CD4-positive, alpha-beta T cell treated with Interleukin-15 for 1 hour (primary cell): ENCODE measurements at regions not wholly inside any gene's neighbourhood (a gene's known extent, or its start where the extent isn't known, plus 50 kb on each side); places are given as distances from the start of the nearest gene placed in this dataset.
"Not testable (repeated sequence)": the region's sequence is repeated elsewhere in the genome, so short reads cannot be mapped to it uniquely, and the experiment has no call there.

Experiments
- DNase-seq: peaks from one replicate; pipeline ENCODE4 v3.0.0-alpha.2; 2020

DNA sequence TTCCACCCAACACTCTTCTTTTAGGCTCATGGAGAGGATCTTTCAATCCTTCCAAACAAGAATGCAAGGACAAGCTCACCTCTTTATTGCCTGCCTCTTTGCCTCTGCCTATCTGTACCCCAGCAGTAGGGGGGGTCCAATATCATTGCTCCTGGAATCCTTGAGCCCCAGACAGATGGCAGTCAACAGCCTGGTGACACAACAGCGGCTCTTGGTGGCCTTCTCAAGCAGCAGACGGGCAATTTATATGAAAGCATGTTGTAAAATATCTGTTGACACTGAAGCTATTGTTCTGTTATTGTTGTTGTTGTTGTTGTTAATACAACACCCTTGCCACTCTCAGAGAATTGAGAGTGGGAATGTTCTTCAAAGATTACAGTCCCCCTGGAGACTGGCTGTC, 480.0 kb upstream of the CADM1 start:
- no peak for DNase-seq

DNA sequence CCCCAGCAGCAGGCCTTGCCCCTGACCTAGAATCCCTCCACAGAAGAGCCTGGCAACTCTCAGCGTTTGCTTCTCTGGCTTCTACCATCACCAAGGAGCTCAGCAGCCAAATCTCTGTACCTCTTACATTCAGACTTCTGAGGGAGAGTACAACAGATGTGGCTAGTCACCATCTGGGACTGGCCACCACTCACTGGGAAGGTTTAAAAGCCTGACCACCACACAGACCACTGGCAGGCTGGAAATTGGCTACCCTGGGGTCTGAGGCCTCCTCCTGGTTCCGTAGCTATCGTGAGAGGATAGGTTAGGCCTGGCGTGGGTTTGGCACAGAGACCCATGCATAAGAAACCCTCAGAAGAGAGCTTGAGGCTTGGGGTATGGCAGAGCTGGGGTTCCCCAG, 478.5 kb upstream of the CADM1 start:
- DNase-seq: no peak

DNA sequence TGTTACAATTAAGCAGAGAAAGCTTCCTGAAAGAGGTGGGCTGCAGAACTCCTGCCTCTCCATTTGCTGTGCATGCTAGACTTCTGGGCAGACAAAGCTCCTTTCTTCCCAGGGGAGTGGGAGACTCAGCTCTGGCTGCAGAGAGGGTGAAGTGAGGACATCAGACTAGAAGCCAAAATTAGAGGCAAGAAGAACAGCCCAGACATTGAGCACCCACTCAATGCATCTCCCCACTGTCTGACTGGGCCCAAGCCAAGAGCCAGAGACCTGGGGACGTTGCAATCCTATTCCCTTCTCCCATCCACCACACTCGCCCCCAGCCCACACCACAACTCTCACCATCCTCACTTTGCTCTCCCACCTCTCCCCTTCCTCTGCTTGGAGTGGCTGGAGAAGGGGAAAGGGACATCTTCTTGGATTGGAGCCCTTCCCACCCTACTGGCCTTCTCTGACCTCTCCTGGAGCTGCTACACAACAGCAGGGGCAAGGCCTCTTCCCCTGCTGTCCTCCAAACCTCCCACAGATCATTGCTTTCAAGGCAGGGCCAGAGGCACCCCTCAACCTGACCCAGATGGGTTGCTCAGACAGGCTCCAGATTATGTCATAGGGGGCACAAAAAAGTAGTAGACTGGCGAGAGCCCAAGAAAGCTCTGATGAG, 477.7 kb upstream of the CADM1 start:
- DNase-seq: no peak

DNA sequence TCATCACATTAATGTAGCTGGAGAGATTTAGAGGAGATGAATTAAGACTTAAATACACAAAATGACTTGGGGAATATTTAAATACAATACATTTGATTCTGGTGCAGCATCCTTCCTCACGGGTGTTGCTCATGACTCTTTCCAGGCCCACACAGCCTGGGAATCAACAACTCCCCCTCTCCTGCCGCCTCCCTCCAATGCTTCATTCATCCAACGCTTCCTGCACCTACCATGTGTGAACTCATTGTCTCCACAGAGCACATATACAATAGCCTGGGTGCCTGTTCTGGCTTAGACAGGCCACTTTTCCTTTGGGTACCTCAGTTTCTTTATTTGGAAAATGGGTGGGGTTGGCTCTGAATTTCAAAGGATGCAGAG, 476.9 kb upstream of the CADM1 start:
- DNase-seq: no peak

DNA sequence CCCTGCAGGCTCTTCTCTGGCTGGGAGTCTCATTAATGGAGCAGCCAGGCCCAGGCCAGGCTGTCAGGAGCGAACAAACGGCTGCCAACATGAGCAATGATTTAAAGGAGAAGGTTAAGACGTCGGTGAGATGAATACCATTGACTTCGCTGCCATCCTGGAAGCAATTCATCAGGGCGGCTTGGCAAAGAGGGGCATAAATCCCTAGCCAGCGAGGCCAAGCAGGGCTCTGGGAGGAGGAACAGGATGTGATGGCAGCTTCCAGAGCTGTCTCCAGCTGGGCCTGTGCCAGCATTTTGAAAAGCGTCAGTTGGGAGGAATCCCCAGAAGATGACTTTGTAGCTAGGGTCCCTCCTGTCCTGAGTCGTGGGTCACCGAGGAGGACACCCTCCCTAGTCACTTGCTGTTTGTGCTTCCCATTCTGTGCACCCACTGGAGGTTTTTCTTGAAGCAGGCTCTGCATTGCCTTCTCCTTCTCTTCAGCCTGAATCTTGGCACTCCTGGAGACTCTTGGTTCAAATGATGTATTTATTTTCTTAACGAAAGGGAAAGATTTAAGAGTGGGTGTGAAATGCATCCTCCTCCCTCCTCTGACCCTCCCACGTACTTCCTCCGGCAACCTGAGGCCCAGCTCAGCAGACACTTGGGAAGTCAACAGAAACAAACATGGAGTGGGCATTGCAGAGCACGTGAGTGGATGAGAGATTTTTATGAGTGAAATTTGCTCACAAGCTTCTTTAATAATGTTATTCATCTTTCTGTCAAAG, 476.3 kb upstream of the CADM1 start:
- no peak for DNase-seq

DNA sequence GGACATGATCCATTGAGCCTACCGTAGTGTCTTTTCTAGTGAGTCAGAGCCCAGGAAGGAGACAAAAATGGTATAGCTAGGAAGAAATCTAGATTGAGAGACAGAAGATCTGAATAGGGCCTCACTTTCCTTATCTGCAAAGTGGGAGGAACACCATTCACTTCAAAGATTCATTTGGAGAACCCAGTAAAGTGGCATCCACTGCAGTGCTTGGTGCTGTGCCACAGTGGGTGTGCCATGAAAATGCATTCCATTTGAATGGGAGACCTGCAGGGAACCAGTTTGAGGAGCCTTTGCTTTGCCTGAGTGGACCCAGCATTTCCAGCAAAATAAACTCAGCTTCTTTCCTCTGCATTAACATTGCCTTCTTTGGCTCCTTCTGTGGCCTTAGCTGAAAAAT, 470.5 kb upstream of the CADM1 start:
- DNase-seq: no peak

DNA sequence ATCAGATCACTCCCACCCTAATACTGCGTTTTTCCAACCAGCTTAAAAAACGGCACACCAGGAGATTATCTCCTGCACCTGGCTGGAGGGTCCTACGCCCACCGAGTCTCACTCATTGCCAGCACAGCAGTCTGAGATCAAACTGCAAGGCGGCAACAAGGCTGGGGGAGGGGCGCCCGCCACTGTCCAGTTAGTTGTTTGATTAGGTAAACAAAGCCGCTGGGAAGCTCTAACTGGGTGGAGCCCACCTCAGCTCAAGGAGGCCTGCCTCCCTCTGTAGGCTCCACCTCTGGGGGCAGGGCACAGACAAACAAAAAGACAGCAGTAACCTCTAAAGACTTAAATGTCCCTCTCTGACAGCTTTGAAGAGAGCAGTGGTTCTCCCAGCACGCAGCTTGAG, 463.0 kb upstream of the CADM1 start:
- DNase-seq: not testable (repeated sequence)

DNA sequence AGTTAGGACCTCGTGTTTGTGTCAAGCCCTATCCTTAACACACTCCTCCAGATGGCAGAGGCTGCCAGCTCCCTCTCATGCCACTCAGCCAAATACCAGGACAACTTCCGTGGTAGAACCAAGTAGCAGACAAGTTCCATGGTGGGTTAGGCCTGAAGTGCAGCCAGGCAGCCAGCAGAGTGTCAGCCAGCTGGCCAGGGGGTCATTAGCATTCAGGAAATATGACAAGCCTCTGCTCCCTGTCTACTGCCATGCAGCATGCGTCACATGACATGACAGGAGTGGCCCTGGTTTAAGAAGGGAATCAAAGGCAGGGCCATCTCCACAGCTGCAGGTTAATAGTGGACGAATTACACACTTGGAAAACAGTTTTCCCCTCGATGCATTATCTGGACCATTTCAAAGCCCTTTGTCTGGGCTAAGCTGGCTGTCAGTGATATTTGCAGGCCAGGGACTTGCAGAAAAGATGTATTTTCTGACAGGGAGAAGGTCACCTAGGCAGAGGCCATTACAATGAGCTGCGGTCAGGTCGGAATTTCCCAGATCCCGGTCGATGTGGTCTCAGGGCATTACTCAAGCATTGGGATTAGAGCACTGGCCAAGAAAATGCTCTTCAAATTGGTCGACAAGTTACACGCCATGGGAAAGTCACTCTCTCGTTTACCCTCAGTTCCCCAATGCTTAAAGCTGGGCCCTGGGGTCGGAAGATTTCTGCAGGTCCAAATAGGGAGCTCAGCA, 461.7 kb upstream of the CADM1 start:
- no peak for DNase-seq

DNA sequence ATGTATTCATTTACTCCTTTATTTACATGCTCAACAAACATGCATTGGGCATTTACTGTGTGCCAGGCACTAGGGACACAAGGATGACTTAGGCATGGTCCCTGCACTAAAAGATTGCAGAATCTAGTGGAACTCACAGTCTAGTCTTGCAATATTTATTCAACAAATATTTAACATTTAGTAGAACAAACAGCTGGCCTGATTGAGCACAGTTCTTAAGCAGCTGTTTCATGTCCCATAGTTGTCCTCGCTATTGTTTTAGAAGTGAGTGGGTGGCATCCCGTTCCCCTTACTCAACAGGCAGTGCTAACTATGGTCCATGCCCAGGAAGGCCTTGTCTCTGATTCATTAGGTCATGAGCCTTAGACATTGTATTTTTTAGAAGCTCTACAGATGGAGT, 459.9 kb upstream of the CADM1 start:
- DNase-seq: no peak

DNA sequence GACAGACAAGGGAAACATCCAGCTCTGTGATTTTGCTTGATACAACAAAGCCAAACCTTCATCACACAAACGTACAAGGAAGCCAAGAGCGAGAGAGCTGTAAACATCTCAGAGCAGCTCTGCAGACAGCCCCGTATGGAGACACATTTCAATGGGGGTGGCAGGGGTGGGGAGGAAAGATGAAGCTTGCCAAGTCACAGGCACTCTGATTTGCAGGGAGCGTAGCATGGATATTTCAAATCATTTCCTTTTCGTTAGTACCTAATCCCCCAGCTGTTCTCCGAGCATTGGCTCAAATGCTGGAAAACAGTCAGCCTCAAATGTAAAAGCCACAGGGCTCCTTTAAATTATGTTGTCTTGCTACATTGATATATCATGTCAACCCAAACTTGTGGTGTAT, 458.9 kb upstream of the CADM1 start:
- no peak for DNase-seq

DNA sequence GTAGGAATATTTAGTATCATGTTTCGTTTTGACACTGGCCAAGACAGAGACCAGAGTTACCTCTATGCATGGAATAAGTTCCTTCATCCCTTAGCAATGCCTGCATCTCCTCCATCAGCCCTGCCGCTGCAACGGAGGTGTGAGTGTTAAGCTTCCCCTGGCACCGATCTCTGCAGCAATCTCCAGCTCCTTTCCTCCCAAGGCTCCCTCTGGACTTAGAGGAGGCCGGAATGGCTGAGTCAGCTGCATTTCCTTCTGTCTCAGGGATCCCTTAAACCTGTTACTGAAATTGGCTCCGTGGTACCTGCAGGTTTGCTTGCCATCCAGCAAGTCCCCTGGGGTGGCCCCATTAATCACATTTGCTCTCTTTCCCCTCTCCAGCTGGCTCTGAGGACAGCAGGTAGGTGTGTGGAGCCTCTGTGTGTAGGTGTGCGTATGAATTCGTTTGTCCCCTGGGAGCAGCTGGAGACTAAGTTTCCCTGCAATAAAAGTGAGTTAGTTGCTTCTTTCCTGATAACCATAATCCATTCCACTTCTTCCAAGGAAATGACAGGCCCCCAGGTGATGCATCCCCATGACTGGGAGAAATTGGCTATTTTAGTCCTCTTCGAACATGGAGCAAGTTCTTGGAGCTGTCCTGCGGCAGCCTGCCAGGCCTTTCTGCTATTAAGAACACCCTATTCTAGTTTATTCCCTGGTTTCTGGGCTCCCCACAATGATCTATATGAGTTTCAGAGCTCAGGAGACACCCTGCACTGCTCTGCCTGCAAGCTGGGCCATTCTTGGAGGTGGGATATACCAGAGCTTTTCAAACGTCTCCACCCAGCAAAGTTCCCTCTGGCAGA, 457.2 kb upstream of the CADM1 start:
- DNase-seq: no peak

DNA sequence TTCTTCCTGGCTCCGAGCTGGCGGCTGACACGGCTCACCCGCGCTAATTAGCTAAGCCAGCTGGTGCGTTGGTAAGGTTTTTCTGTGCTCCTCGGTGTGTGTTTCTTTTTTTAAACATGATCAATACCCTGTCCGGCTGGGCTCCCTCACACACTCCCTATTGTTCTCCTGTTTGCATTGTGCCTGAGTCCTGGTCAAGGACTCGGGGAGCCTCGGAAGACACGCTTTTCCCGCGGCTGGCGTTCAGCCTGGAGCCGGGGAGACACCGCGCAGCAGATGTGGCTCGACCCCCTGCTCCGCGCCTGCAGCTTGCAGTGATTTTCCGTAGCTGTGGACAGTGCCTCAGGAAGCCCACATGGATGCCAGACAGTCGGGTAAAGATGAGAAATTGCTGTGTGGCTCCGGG, 454.9 kb upstream of the CADM1 start:
- DNase-seq: no peak

DNA sequence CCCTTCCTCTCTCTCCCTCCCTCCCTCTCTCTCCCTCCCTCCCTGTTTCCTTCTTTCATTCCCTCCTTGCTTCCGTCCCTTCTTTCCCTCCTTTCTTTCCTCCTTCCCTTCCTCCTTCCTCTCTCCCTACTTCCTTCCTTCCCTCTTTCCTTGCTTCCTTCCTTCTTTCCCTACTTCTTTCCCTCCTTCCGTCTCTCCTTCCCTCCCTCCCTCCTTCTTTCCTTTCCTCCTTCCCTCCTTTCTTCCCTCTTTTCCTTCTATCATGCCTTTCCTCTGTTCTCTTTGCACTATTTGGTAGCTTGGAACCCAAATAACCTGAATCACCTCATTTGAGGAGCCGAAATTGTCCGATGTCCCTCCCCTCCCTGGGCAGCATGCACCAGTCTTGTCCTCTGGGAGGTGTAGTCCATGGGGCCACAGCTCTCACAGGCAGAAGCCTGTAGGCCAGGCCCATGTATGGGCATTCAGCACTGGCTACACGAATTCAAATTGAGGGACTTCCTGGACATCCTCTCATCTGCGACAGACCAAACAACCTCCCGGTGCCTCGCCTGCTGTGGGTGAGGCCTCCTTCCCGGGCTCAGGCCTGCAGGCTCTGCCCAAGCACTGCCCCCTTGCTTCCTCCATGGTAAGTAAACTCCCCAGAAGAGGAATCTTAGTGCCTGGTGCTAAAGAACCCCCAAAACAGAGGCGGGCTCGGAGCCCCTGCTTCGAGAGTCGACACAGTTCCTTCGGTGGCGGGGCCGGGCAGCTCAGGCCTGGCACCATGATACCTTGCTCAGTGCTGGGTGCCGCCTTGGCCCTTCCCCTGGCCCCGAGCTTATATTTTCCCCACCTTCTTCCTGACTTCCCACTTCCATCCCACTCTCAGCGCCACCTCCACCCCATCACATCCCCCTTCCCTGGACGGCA, 454.1 kb upstream of the CADM1 start:
- DNase-seq: no peak

DNA sequence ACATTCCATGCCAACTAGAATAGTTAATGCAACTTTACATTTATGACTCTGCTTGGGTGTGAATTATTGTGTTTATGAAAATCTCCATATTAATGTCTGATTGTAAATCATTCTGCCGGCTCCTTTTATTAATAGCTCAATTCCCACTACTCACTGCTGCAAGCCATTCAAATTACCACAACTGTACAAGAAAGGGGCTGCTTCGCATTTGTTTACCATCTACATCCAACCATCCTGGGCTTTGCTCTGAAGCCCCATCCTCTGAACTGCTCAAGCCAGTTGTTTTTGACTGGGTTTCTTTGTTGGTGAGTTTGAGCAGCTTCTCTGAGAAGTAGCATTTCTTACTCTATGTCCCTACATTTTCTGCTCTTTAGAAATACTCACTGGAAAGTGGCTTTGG, 451.6 kb upstream of the CADM1 start:
- DNase-seq: no peak

DNA sequence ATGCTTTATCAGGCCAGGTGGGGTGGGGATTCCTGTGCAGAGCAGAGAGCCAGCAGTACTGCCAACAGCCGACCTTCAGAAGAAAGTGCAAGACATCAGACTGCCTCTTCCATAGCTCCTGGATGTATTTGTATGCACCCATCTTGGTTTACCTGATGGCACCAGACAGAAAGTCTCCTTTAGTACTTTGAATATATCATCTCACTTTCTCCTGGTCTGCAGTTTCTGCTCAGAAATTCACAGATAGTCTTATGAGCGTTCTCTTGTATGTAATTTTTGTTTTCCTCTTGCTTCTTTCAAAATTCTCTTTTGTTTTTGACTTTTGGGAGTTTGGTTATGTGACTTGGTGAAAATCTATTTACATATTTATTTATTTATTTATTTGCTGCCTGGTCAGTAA, 446.4 kb upstream of the CADM1 start:
- no peak for DNase-seq

DNA sequence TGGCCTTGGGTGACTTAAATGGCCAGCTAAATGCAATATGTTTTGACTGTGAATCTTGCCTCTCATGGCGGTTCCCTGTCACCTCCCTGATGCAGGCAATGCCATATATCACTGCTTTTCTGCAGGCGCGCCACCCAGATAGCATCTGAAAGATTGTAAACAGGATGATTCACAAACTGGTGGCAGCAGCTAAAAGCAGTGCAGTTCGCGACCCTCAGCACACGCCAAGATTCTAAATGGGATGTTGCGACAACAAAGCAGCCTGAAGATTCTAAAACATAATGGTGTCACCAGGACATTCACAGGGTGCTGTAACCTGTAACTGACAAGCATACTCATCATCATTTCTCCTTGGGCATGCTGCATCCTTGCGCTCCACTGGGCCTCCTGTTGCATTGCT, 440.4 kb upstream of the CADM1 start:
- DNase-seq: no peak

DNA sequence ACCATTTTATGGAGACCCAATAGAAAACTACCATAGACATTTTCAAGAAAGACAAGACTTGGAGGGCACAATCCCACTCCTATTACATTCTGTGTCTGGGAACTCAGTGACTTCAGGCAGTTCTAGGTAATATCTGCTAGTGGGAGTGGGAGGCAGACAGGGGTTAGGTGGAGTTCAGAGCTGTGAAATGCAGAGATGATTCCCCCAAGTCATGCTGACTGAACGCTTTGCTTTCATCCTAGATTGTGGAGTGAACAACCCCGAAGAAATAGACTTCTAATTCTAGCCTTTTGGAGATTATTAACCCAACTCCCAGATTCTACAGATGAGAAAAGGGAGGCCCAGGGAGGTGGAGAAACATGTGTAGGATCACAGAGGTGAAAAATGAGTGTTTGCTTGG, 437.8 kb upstream of the CADM1 start:
- DNase-seq: no peak

DNA sequence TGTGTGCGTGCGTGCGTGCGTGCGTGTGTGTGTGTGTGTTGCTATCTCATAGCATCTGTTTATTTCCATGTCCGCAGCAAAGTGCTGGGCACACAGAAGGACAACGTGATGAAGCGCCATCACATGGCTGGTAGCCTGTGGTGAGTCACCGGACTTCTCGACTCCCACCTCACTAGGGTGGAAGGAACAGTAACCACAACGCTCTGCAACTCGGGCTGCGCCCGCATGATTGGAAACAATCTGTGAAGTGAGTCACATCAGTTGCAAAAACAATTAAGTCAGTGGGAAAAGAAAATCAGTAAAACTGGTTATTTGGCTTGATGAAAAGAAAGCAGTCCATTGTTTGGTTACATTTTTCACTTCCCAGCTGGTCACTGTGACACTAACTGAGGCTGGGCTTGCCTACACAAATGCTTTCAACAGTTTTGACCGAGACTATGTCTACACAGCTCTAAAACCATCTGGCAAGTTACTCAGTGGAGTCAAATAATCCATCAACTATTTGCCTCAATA, 437.3 kb upstream of the CADM1 start:
- peak; percentile 71 for DNase-seq

DNA sequence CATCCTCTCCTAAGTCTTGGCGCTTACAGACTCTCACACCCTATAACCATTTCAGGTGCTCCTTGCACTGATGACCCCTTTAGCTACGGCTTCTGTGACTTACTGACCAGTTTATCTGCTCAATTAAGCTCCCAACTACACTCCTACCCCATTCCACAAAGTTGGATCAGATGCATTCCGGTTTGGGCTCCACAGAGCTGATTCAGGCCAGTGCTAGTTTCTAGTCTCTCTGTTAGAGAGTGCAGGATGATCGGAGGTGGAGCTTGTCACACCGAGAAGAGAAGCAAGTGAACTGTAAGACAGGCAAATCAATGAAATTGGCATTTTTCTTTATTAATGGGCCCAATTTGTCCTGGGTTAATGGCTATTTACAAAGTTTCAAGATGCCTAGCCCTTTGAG, 436.8 kb upstream of the CADM1 start:
- no peak for DNase-seq

DNA sequence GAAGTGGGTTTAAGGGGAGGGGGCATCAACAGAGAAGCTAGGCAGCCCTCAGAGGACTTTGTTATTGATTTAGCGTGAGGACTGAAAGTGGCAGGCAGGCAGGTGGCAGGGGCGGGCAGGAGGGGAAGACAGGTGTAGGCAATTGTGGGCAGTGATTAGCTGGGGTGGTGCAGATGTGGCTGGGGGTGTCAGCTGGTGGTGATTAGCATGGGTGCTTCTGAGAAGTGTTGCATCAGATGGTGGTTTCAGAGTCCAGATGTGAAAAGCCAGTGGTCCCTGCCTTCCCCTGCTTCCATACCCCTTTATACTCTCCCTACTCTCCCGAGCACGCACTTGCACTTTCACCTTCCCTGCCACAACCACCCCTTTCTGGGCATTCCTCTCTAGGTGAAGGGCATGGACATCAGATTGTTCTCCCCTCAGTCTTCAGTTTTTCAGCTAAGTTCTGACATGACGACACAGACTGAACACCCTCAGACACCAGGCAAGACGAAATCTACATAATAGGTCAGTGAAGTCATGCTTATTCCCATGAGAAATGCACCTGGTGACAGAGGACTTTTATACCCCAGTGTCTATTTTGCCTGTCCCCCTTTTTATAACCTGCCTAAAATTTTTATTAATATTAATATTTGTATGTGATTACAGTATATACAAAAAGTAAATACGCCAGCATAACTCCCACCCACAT, 435.7 kb upstream of the CADM1 start:
- DNase-seq: no peak

DNA sequence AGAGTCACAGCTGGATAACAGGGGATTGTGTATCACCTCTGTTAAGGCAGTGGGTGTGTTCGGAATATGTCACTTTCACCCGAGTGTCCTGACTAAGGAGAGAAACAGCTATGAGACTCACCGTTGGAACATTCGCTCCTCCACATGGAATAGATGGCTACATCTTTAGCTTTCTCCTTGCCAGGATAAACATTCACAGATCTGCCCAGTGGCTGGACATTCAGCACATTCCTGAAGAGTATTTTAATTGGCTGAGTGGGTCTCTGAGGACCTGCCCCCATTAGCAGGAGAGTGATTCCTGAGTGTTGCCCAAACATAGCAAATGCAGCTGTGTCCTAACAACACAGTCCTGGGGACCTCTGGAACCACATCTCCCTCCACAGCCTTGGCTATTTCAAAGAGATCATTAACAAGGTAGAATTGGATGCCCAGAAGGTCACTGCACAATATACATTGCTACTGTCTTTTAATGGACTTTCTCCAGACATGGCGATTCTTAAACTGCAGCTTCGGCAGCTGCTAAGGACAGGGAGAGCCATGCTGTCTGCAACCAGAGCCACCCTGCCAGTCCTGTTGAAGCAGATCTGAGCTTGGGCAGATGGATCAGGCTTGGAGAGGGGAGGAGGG, 435.0 kb upstream of the CADM1 start:
- DNase-seq: no peak
